HG03045 (cell line): ENCODE measurements at regions not wholly inside any gene's neighbourhood (a gene's known extent, or its start where the extent isn't known, plus 50 kb on each side); places are given as distances from the start of the nearest gene placed in this dataset.

Source experiments
- ATAC-seq: cut with Tn5 transposase; IDR thresholded peaks from one replicate; pipeline ENCODE4 v1.9.1; 2021; ENCODE audit warnings: mild to moderate bottlenecking, moderate library complexity; ENCODE audit not compliant: unreplicated experiment

GRCh38 chr15:38692789-38693062 lies 128.1 kb upstream of the RASGRP1 start:
- ATAC-seq: no peak

- ATAC-seq: no peak
Observed at GRCh38 chr15:38695249-38696108, 130.9 kb upstream of the RASGRP1 start.

GRCh38 chr15:38696109-38696727 lies 131.6 kb upstream of the RASGRP1 start:
- ATAC-seq: no peak

GRCh38 chr15:38696790-38697495 lies 132.3 kb upstream of the RASGRP1 start:
- ATAC-seq: no peak

DNA sequence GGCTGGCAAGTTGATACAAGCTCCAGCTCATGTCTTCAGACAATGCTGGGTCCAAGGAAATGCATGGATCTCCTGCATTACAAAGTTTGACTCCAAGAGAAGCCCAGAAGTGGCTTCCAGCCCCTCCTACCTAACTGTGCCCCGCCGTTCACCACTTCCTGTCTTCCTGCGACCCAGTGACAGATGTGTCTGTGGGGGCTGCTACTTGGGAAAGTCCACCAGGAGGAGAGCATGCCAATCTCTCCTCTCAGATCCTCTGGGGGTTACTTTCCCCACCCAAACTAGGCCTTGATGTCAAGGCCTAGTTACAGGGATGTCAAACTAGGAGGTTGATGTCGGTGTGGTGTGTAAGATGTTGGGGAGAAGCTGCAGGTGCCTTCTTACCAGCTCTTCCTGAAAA lies 133.6 kb upstream of the RASGRP1 start:
- no peak for ATAC-seq

DNA sequence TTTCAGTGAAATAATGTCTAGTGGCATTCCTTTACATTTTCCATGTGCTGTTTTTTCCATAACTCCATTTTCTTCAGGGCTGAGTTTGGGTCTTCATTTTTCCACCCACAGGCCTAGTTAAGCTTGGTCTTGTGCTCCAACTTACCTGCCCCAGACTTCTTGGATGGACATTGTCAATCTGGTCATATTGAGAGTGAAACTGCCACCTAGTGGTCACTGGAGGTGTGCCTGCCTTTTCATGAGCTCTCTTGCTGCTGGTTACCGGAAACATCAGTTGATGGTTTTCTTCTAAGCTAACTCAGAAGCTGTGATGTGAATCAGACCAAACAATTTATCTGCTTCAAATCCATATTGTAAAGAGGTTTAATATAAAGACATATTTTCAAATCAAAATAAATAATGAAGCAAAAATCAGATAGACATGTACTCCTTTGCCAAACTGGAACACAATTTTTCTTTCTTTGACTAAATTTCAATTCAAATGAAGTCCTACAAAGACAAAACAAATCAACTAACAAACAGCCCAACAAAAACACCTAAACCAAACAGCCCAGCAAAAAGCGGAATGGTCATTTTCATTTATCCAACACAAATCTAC lies 135.1 kb upstream of the RASGRP1 start:
- ATAC-seq: no peak

GRCh38 chr15:38701149-38701548 lies 136.5 kb upstream of the RASGRP1 start:
- no peak for ATAC-seq

DNA sequence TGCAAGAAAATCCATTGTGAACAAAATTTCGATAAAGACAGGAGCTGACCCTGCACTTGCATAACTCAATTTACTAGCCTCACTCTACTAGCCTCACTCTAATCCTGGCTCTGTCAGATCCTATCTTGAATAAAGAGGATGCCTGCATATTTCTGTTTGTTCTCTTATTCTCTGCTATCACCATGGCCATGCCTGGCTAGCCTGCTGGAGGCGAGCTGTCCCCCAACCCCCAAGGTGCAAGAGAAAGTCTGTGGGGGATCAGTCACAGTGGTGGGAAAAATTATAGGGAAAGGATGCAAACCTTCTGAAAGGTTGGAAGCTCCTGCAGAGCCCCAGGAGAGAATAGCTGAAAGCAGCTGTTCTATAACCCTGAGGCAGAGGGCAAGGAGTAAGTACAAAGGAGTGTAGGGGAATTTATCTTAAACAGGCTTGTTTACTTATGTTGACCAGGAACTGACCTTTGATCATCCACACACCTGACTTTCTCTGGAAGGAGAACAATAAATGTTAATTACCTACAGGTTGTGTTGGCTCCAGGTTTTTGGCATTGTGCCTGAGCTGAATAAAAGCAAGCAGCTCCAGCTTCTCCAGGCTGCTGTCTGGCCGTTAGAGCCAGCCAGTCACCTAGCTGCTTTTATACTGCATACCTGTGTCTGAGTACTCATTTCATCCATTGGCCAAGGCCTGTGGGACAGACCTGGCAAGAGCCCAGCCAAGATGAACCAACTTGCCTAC lies 137.7 kb upstream of the RASGRP1 start:
- ATAC-seq: no peak

GRCh38 chr15:38705436-38706219 lies 141.0 kb upstream of the RASGRP1 start:
- no peak for ATAC-seq

GRCh38 chr15:38706956-38707355 lies 142.3 kb upstream of the RASGRP1 start:
- ATAC-seq: no peak

DNA sequence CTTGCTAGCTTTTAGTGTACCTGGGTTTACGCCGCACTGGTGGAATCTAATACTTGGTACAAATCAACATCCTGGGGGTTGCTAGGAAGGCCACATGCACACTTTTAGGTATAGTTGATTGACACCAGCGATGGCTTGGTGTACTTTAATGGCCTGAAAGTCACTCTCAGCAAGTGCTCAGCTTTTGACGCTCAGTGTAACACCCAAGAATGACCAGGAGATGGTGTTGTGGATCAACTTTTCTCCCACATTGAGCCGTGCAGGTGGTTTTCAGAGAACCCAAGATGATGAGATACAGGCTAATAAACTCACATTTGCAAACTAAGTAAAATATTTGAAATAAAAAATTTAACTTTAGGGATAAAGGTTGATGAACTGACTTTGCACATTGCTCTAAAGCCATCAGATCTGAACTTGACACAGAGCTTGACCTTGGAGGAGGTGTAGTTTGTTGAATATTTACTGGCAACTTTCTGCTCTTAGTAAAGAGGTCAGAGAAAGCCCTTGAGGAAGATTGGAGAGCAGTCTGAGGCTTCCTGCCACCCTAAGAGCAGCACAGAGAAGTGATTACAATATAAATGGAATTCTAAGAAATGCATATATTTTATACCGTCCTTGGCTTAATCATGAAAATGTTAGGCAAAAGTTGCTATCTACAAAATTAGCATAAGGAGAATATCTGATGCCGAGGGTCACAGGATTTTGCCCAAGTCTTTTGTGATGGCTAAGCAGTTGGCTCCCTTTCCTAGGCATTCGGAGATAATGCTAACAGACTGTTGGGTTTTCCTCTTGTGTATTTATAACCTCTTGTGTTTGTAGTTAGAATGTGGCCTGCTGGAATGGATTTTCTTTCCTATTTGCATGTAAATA lies 143.4 kb upstream of the RASGRP1 start:
- ATAC-seq: peak; percentile 68

GRCh38 chr15:38708672-38709180 lies 144.1 kb upstream of the RASGRP1 start:
- ATAC-seq: no peak

DNA sequence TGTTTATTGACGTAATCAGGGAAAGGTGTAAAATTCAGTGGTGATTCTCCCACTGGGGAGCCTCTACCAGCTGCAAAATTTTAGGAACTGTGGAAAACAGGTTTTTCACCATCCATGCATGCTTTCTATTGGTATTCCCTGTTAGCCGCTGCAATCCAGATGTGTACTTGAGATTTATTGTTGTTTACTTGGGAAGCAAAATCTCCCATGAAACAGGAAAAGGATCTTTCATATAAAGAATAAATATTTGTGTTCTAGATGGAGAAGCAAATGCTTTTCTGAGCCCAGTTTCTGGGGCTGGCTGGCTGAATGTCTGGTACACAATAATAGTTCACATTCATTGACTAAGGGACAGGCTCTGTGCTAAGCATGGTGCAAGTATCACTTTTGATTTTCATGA lies 144.6 kb upstream of the RASGRP1 start:
- ATAC-seq: no peak

- no peak for ATAC-seq
Observed at GRCh38 chr15:38714309-38715072, 149.9 kb upstream of the RASGRP1 start.

- ATAC-seq: no peak
Observed at GRCh38 chr15:38720893-38721567, 156.4 kb upstream of the RASGRP1 start.

DNA sequence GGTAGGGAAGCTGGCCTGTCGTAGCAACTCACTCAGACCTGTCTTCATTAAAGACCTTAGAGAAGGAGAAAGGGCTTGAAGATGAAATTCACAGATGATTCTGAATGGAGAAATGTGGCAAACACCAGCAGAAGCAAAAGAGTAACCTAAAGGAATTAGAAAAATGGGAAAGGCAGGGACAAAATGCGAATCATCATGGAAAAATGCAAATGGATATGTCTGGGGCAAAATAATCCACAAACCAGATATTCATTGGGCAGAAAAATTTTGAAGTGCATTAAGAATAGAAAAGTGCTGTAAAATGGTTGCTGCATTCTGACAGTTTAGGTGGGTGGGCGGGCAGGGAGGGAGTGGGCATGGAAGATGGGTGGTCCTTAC lies 156.9 kb upstream of the RASGRP1 start:
- no peak for ATAC-seq

GRCh38 chr15:38722236-38722635 lies 157.6 kb upstream of the RASGRP1 start:
- ATAC-seq: no peak

DNA sequence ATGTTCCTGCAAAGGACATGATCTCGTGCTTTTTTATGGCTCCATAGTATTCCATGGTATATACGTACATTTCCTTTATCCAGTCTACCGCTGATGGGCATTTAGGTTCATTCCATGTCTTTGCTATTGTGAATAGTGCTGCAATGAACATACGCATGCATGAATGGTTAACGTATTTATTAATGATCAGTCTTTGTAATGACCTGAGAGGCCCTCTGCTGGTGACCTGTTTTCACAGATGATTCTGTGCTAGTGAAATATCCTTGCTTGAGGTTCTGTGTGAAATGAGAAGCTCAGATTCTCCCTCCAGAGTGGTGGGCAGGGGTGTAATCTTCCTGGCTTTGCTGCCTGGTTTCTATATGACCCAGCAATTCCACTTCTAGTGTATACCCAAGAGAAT lies 160.2 kb upstream of the RASGRP1 start:
- ATAC-seq: no peak
